HL-60 (cell line): ENCODE measurements at regions not wholly inside any gene's neighbourhood (a gene's known extent, or its start where the extent isn't known, plus 50 kb on each side); places are given as distances from the start of the nearest gene placed in this dataset.

ENCODE experiments used
- DNase-seq, 2 experiments: peaks; one replicate each; pipeline ENCODE4 v3.0.0-alpha.2; 2010 to 2020; ENCODE audit warnings: low read depth in 1 of 2, low spot score in 1 of 2
- H3K27ac ChIP-seq: fragments of 250-450 bp; sonication (Bioruptor Pico); replicated peaks from 2 replicates; pipeline ENCODE4 v1.5.1; 2020; ENCODE audit warnings: mild to moderate bottlenecking, moderate library complexity
- H3K27me3 ChIP-seq: fragments of 250-450 bp; sonication (Bioruptor Pico); 2 replicates; pipeline ENCODE4 v1.5.1; 2021; ENCODE audit warnings: mild to moderate bottlenecking, moderate library complexity; ENCODE audit not compliant: insufficient read depth, poor library complexity, severe bottlenecking
- H3K4me3 ChIP-seq: replicated peaks from 2 replicates; pipeline ENCODE4 v1.5.1; 2011; ENCODE audit warnings: mild to moderate bottlenecking, control low read depth, low read length; ENCODE audit not compliant: insufficient read depth
- GABPA ChIP-seq: IDR thresholded peaks from 2 replicates; pipeline ENCODE4 v1.6.1; 2012; ENCODE audit warnings: low read depth
- POLR2AphosphoS5 ChIP-seq: IDR thresholded peaks from 2 replicates; pipeline ENCODE4 v1.6.1; 2012; ENCODE audit warnings: low read depth
- SPI1 ChIP-seq: IDR thresholded peaks from 2 replicates; pipeline ENCODE4 v1.6.1; 2012; ENCODE audit warnings: low read depth, mild to moderate bottlenecking, borderline replicate concordance
- TF ChIP-seq, protein P1 (sequence below): IDR thresholded peaks from one replicate; pipeline ENCODE4 v1.5.1; 2011; ENCODE audit warnings: low read length, control low read depth, inconsistent platforms; ENCODE audit not compliant: insufficient read depth
- TF ChIP-seq, protein P2 (sequence below): IDR thresholded peaks from 2 replicates; pipeline ENCODE4 v1.6.1; 2012; ENCODE audit warnings: low read depth; ENCODE audit not compliant: insufficient replicate concordance

DNA sequence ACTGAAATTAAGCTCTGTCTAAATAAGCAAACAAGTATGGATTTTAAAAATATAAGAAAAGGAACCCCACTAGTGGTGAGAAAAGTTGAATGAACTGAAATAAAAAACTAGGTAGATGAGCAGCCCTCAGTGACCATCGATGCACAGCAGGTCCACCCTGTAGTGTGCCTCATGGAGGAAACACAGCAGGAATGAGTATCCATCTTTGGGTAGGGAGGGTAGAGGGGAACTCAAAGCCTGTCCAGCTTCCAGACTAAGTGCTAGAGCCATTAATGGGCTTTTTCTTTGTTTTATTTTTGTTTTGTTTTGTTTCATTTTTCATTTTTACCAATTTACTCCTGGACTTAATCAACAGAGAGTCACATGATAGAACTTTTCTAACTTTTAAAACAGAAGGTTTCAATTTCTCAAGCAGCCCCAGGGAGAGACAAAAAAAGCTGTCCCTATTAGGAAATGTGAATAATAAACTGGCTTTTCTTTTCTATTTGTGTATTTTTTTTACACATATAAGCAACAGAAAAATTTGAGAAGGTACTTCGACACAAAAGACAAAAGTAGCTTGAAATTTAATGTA lies 700.6 kb downstream of the HACE1 start:
- TF ChIP-seq SPI1, result no peak
- TF ChIP-seq POLR2AphosphoS5, result no peak
- TF ChIP-seq, protein P1, sequence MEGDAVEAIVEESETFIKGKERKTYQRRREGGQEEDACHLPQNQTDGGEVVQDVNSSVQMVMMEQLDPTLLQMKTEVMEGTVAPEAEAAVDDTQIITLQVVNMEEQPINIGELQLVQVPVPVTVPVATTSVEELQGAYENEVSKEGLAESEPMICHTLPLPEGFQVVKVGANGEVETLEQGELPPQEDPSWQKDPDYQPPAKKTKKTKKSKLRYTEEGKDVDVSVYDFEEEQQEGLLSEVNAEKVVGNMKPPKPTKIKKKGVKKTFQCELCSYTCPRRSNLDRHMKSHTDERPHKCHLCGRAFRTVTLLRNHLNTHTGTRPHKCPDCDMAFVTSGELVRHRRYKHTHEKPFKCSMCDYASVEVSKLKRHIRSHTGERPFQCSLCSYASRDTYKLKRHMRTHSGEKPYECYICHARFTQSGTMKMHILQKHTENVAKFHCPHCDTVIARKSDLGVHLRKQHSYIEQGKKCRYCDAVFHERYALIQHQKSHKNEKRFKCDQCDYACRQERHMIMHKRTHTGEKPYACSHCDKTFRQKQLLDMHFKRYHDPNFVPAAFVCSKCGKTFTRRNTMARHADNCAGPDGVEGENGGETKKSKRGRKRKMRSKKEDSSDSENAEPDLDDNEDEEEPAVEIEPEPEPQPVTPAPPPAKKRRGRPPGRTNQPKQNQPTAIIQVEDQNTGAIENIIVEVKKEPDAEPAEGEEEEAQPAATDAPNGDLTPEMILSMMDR, result no peak
- no peak for TF ChIP-seq GABPA
- TF ChIP-seq, protein P2, sequence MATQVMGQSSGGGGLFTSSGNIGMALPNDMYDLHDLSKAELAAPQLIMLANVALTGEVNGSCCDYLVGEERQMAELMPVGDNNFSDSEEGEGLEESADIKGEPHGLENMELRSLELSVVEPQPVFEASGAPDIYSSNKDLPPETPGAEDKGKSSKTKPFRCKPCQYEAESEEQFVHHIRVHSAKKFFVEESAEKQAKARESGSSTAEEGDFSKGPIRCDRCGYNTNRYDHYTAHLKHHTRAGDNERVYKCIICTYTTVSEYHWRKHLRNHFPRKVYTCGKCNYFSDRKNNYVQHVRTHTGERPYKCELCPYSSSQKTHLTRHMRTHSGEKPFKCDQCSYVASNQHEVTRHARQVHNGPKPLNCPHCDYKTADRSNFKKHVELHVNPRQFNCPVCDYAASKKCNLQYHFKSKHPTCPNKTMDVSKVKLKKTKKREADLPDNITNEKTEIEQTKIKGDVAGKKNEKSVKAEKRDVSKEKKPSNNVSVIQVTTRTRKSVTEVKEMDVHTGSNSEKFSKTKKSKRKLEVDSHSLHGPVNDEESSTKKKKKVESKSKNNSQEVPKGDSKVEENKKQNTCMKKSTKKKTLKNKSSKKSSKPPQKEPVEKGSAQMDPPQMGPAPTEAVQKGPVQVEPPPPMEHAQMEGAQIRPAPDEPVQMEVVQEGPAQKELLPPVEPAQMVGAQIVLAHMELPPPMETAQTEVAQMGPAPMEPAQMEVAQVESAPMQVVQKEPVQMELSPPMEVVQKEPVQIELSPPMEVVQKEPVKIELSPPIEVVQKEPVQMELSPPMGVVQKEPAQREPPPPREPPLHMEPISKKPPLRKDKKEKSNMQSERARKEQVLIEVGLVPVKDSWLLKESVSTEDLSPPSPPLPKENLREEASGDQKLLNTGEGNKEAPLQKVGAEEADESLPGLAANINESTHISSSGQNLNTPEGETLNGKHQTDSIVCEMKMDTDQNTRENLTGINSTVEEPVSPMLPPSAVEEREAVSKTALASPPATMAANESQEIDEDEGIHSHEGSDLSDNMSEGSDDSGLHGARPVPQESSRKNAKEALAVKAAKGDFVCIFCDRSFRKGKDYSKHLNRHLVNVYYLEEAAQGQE, result no peak
- Histone ChIP-seq H3K27me3 (no peaks in the 10 kb centered on the region), H3K4me3 (no peak overlapping the region), H3K27ac (no peak overlapping the region)
- DNase-seq, result no peak

DNA sequence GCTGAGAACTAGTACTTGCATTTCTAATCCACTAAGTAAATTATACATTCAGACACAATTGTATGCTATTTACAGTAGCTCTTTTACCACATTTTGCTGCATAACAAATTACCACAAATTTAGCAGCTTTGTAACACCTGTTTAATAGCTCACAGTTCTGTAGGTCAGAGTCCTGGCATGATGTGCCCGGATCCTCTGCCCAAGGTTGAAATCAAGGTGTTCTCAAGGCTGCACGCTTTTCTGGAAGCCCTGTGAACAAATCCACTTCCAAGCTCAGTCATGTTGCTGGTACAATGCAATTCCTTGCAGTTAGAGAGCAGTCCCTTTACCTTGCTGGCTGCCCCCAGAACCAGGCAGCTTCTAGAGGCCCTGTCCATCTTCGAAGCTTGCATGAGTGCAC lies 716.0 kb downstream of the HACE1 start:
- Histone ChIP-seq H3K4me3 (no peak overlapping the region), H3K27ac (no peak overlapping the region), H3K27me3 (no peaks in the 10 kb centered on the region)
- no peak for DNase-seq
- TF ChIP-seq POLR2AphosphoS5 (no peak), GABPA (no peak), SPI1 (no peak)
- TF ChIP-seq, protein P2, result no peak
- TF ChIP-seq, protein P1, result no peak

DNA sequence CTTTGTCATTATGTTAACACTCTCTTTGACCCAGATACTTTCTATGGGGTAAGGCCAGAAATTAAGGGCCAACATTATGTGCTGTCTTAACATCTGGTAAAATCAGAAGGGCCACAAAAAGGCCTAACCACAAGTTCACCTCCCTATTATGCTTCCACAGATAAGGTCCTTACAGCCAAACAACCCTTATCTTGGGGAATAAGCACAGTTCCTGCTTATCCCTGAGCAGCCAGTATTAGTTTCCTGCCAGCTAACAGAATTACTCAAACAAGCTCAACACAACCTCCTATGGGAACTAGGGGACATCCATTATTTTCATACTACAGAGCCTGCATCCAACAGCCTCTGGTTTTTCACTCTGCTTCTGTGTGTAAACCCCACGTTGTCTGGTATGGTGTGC lies 724.8 kb downstream of the HACE1 start:
- no peak for DNase-seq
- no peak overlapping the region for H3K27ac ChIP-seq
- TF ChIP-seq GABPA, result no peak
- TF ChIP-seq, protein P2, result no peak
- TF ChIP-seq SPI1, result no peak
- TF ChIP-seq, protein P1, result no peak
- TF ChIP-seq POLR2AphosphoS5, result no peak
- no peaks in the 10 kb centered on the region for H3K27me3 ChIP-seq
- H3K4me3 ChIP-seq, result no peak overlapping the region
